Ascending aorta (tissue), 2 donors: ENCODE measurements at regions not wholly inside any gene's neighbourhood (a gene's known extent, or its start where the extent isn't known, plus 50 kb on each side); places are given as distances from the start of the nearest gene placed in this dataset.
"Not testable (repeated sequence)": the region's sequence is repeated elsewhere in the genome, so short reads cannot be mapped to it uniquely, and the experiment has no call there.

Source experiments
- DNase-seq, 2 donors: peaks; one replicate each; pipeline ENCODE4 v3.0.0-alpha.2; 2019; ENCODE audit warnings: low spot score in 2 of 2
- H3K27ac ChIP-seq, 2 donors: fragments of 200-600 bp; sonication (generic); one replicate each; pipeline ENCODE4 v1.5.1; 2016 to 2017; ENCODE audit warnings: mild to moderate bottlenecking in 1 of 2
- H3K27me3 ChIP-seq: fragments of 200-600 bp; sonication (generic); one replicate; pipeline ENCODE4 v1.5.1; 2017
- H3K36me3 ChIP-seq, 2 donors: fragments of 200-600 bp; sonication (generic); one replicate each; pipeline ENCODE4 v1.5.1; 2016
- H3K4me1 ChIP-seq, 2 donors: fragments of 200-600 bp; sonication (generic); one replicate each; pipeline ENCODE4 v1.5.1; 2016 to 2017; ENCODE audit warnings: mild to moderate bottlenecking in 1 of 2
- H3K4me3 ChIP-seq, 2 donors: fragments of 200-600 bp; sonication (generic); one replicate each; pipeline ENCODE4 v1.5.1; 2016 to 2017; ENCODE audit warnings: mild to moderate bottlenecking in 1 of 2
- H3K9me3 ChIP-seq, 2 donors: fragments of 200-600 bp; sonication (generic); one replicate each; pipeline ENCODE4 v1.5.1; 2016
- intact Hi-C: fragments of 100-400 bp; cut with DNase I; formaldehyde crosslinking; loops from one replicate; pipeline ENCODE4 v1.15.1; 2023
- TF ChIP-seq, protein P1 (sequence below), 3 experiments: fragments of 200-600 bp in 2 of 3; fragments of 450-650 bp in 1 of 3; sonication (generic) in 2 of 3; IDR thresholded peaks; one replicate each; pipeline ENCODE4 v1.5.1; 2016 to 2019; ENCODE audit warnings: antibody characterized with exemption in 3 of 3, mild to moderate bottlenecking in 1 of 3, moderate library complexity in 1 of 3

- intact Hi-C loops, result no loop called here
- Histone ChIP-seq H3K9me3 (no peaks in the 10 kb centered on the region), H3K27me3 (no peaks in the 10 kb centered on the region), H3K36me3 (no peaks in the 10 kb centered on the region), H3K27ac (no peak overlapping the region), H3K4me3 (no peak overlapping the region), H3K4me1 (no peaks in the 10 kb centered on the region)
- TF ChIP-seq, protein P1, sequence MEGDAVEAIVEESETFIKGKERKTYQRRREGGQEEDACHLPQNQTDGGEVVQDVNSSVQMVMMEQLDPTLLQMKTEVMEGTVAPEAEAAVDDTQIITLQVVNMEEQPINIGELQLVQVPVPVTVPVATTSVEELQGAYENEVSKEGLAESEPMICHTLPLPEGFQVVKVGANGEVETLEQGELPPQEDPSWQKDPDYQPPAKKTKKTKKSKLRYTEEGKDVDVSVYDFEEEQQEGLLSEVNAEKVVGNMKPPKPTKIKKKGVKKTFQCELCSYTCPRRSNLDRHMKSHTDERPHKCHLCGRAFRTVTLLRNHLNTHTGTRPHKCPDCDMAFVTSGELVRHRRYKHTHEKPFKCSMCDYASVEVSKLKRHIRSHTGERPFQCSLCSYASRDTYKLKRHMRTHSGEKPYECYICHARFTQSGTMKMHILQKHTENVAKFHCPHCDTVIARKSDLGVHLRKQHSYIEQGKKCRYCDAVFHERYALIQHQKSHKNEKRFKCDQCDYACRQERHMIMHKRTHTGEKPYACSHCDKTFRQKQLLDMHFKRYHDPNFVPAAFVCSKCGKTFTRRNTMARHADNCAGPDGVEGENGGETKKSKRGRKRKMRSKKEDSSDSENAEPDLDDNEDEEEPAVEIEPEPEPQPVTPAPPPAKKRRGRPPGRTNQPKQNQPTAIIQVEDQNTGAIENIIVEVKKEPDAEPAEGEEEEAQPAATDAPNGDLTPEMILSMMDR (IDR thresholded peaks at IDR 0.05), result no peak
- DNase-seq, result no peak
Observed at GRCh38 chr17:13419676-13420075, 182.1 kb downstream of the HS3ST3A1 start.

DNA sequence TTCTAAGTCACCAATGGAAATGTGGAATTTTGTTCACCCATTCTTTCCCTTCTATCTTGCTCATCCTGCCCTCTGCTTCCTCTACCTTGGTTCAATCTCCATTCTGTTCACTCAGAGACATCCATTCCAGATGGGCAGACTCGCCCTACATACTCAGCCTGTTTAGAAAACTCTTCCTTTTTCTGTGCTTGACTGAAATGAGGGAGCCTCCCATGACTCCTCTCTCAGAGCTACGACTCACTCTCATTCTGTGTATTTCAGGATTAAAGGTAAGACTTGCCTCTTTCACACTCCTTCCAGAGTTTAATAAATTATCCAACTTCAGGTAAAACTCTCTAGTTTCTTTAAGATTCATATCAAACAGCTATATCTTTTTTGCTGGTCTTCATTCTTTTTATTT is 182.8 kb downstream of the HS3ST3A1 start:
- Histone ChIP-seq H3K4me1 (no peaks in the 10 kb centered on the region), H3K27me3 (no peaks in the 10 kb centered on the region), H3K9me3 (no peaks in the 10 kb centered on the region), H3K36me3 (no peaks in the 10 kb centered on the region), H3K4me3 (no peak overlapping the region), H3K27ac (no peak overlapping the region)
- no peak for DNase-seq
- intact Hi-C loops, result no loop called here
- TF ChIP-seq, protein P1 (IDR thresholded peaks at IDR 0.05), result no peak

- Histone ChIP-seq H3K27me3 (no peaks in the 10 kb centered on the region), H3K4me1 (no peaks in the 10 kb centered on the region), H3K4me3 (no peak overlapping the region), H3K36me3 (no peaks in the 10 kb centered on the region), H3K27ac (no peak overlapping the region), H3K9me3 (no peaks in the 10 kb centered on the region)
- TF ChIP-seq, protein P1 (IDR thresholded peaks at IDR 0.05), result no peak
- no peak for DNase-seq
- intact Hi-C loops, result no loop called here
Observed at GRCh38 chr17:13417381-13417950, 184.3 kb downstream of the HS3ST3A1 start.

DNA sequence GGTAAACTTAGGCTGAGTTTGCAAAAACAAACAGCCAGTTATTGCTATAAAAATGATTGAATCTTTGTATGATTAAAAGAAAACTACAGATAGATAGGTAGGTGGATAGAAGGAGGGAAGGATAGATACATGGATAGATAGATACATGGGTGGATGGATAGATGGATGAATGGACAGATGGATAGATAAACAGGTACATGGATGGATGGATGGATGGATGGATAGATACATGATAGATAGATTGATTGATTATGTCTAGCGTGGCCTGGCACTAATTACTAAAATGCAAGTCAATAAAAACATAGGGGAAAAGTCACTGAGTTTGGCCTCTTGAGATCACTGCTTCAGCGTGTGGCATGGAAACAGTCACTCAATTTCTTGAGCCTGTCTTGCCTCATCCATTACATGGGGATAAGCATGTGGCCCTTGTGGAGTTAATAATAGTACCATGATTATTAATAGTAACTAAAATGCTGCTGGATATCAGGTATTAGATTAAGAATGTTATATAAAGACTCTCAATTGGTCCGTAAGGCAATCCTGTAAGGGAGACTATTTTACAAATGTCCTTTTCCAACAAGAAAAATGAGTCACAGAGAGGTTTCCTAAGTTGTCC is 184.9 kb downstream of the HS3ST3A1 start:
- H3K4me1 ChIP-seq, result no peaks in the 10 kb centered on the region
- no peak overlapping the region for H3K4me3 ChIP-seq
- intact Hi-C loops, result no loop called here
- H3K27ac ChIP-seq, result no peak overlapping the region
- DNase-seq, result no peak
- no peaks in the 10 kb centered on the region for H3K9me3 ChIP-seq
- H3K36me3 ChIP-seq, result no peaks in the 10 kb centered on the region
- TF ChIP-seq, protein P1 (IDR thresholded peaks at IDR 0.05), result no peak
- no peaks in the 10 kb centered on the region for H3K27me3 ChIP-seq

DNA sequence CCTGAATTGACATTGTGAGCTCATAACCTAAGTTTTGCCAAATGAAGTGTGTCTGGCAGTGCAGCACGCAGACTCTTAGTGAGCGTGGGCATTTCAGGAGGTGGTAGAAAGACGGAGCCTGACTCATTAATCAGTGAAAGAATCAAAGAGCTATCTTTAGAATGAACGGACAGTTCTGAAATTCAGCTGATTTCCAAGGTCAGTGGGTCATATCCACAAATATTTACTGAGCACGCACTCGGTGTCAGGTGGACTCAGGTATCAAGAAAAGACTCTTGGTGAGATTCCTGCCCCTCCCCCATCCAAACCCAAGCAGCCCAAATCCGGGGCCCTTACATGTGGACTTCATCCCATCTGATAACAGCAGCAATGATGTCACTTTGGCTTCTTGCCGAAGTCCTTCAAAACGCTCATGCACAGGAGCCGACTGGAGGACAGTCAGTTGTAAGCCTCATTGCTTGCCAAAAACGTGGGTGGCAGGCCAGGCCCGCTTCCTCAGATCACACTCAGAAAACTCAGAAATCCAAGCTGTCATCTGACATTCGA is 185.8 kb downstream of the HS3ST3A1 start:
- no peaks in the 10 kb centered on the region for H3K4me1 ChIP-seq
- DNase-seq, result no peak
- H3K27me3 ChIP-seq, result no peaks in the 10 kb centered on the region
- H3K9me3 ChIP-seq, result no peaks in the 10 kb centered on the region
- TF ChIP-seq, protein P1 (IDR thresholded peaks at IDR 0.05), result no peak
- no peak overlapping the region for H3K27ac ChIP-seq
- H3K36me3 ChIP-seq, result no peaks in the 10 kb centered on the region
- H3K4me3 ChIP-seq, result no peak overlapping the region
- intact Hi-C loops, result no loop called here

DNA sequence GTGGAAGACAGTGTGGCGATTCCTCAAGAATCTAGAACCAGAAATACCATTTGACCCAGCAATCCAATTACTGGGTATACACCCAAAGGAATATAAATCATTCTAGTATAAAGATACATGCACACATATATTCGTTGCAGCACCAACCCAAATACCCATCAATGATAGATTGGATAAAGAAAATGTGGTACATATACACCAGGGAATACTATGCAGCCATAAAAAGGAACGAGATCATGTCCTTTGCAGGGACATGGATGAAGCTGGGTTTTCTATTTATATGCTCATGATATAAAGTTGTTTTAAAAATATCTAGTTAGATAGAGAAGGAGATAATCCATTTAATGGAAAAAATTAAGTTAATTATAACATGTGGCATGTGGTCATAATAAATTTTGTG is 186.5 kb downstream of the HS3ST3A1 start:
- H3K4me1 ChIP-seq, H3K27ac ChIP-seq, intact Hi-C loops, H3K27me3 ChIP-seq, H3K36me3 ChIP-seq, DNase-seq, H3K4me3 ChIP-seq, H3K9me3 ChIP-seq: not testable (repeated sequence)
